ENCODE measurements at regions not wholly inside any gene's neighbourhood (a gene's known extent, or its start where the extent isn't known, plus 50 kb on each side); places are given as distances from the start of the nearest gene placed in this dataset.

- Histone ChIP-seq H3K36me3 (ENCODE audit: control insufficient read depth, insufficient read depth, low read length) (no peaks in the 10 kb centered on the region), H3K4me3 (ENCODE audit: low read depth, low read length) (no peak overlapping the region), H3K27me3 (ENCODE audit: control insufficient read depth, insufficient read depth, low read length) (no peaks in the 10 kb centered on the region)
- TF ChIP-seq CTCF (IDR thresholded peaks at IDR 0.05; ENCODE audit: insufficient read depth, low read length, poor library complexity, severe bottlenecking): no peak
- no peak for DNase-seq (ENCODE audit: low read depth)
Measured at GRCh38 chr11:69430566-69430965, 50.9 kb upstream of the LINC01488 start.

GRCh38 chr11:69431136-69431535 is 50.3 kb upstream of the LINC01488 start:
- no peak for TF ChIP-seq CTCF (IDR thresholded peaks at IDR 0.05; ENCODE audit: insufficient read depth, low read length, poor library complexity, severe bottlenecking)
- Histone ChIP-seq H3K4me3 (ENCODE audit: low read depth, low read length) (no peak overlapping the region), H3K27me3 (ENCODE audit: control insufficient read depth, insufficient read depth, low read length) (no peaks in the 10 kb centered on the region), H3K36me3 (ENCODE audit: control insufficient read depth, insufficient read depth, low read length) (no peaks in the 10 kb centered on the region)
- no peak for DNase-seq (ENCODE audit: low read depth)

Measured in kidney epithelial cell (primary cell).